T47D (cell line): ENCODE measurements at regions not wholly inside any gene's neighbourhood (a gene's known extent, or its start where the extent isn't known, plus 50 kb on each side); places are given as distances from the start of the nearest gene placed in this dataset.

ENCODE experiments used
- DNase-seq, 2 experiments: peaks; one replicate each; pipeline versions ENCODE4 v3.0.0 to v3.0.0-alpha.2; 2011 to 2012; ENCODE audit warnings: low read depth in 1 of 2, low spot score in 1 of 2
- JUND ChIP-seq: IDR thresholded peaks from 2 replicates; pipeline ENCODE4 v1.6.1; 2012; ENCODE audit warnings: low read depth
- in situ Hi-C: cut with HindIII; loops from 2 replicates; pipeline ENCODE4 v1.10.0; 2016; ENCODE audit warnings: low sequenced_read_pairs, low pct_unique_long_range_greater_than_20kb

DNA sequence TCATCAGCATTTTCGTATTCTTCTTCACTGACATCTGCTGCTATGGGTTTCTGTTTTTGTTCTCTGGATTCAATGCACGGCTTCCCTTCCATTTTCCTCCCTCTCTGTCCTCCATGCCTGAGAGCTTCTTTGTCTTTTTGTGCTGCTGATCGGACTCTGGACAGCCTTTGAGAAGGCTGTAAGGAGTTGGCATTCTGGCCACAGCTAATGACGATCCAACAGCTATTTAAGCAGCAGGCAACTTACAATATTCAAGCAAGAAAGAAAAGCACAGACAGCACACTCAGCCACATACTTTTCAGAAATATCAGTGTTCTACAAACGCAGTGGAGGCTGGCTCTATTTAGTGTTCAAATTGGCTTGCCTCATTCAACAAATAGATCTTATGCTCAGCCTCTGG lies 60.9 kb upstream of the ZC3H12C start:
- in situ Hi-C loops: no loop called here
- no peak for TF ChIP-seq JUND
- no peak for DNase-seq

- TF ChIP-seq JUND: no peak
- in situ Hi-C loops: no loop called here
- DNase-seq: no peak
Measured at GRCh38 chr11:110032957-110033570, 60.1 kb upstream of the ZC3H12C start.

DNA sequence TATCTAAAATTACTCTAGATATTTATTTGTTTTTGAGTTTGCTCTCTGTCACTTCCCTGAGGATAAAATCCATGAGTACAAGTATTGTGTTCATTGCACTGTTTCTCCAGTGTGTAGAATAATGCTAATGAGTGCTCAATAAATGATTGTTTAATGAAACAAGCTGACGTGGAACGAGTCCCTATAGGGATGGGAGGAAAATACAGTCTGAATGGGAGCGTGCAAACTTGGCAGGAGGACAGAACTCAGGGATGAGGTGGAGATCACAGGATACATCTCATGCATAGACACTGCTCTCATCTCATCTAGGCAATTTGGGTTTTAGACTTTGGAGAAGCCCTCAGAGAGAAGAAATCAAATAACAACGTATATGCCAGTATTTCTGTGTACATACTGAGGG lies 58.4 kb upstream of the ZC3H12C start:
- DNase-seq: no peak
- no peak for TF ChIP-seq JUND
- in situ Hi-C loops: no loop called here

DNA sequence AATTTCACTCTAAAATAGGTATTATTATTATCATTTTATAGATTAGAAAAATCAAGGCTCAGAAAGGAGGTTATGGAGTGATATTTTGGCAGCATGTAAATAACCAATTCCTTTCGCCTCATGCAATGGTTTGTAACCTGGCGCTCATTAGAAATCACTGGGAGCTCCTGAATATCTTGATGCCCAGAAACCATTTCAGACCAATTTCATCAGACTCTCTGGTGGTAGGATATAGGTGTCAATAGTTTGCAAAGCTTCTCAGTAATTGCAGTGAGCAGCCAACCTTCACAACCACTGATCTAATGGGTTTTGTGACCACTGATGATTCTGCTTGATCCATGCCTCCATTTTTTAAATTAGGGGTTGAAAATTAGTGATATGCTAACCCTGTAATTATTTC lies 57.8 kb upstream of the ZC3H12C start:
- in situ Hi-C loops: no loop called here

DNA sequence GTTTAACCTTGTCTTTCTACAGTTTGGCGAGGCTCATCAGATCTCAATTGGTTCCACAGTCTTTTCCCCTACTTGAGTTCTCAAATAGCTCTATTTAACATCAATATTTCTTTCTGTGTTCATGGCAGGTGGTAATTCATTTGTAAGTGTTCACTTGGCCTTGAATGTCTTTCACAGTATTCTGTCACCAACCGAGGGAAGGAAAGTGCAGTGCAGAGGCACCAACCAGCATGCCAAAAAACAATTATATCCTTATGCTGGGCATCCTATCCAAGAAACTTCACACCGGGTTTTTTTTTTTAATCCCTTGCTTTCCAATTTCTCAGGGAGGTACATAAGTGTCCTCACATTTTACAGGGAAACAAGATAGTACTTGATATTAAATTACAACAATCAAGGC lies 55.0 kb upstream of the ZC3H12C start:
- no peak for DNase-seq
- no peak for TF ChIP-seq JUND
- in situ Hi-C loops: no loop called here

More for the DNA sequence above, 57.8 kb upstream of the ZC3H12C start:
- DNase-seq: no peak
- no peak for TF ChIP-seq JUND
